NB4 (cell line): ENCODE measurements at regions not wholly inside any gene's neighbourhood (a gene's known extent, or its start where the extent isn't known, plus 50 kb on each side); places are given as distances from the start of the nearest gene placed in this dataset.

ENCODE experiments used
- CTCF ChIP-seq: IDR thresholded peaks from one replicate; pipeline ENCODE4 v1.5.1; 2012; ENCODE audit warnings: low read depth, low read length
- MAX ChIP-seq: IDR thresholded peaks from 2 replicates; pipeline ENCODE4 v1.6.1; 2011; ENCODE audit warnings: low read depth, low read length
- POLR2A ChIP-seq: IDR thresholded peaks from 2 replicates; pipeline ENCODE4 v1.6.1; 2011; ENCODE audit warnings: mild to moderate bottlenecking; ENCODE audit not compliant: insufficient read length; ENCODE audit errors: extremely low read depth

GRCh38 chr7:140242057-140243031 lies 65.6 kb upstream of the KDM7A start:
- TF ChIP-seq POLR2A = no peak
- no peak for TF ChIP-seq CTCF
- no peak for TF ChIP-seq MAX
